ENCODE measurements at regions not wholly inside any gene's neighbourhood (a gene's known extent, or its start where the extent isn't known, plus 50 kb on each side); places are given as distances from the start of the nearest gene placed in this dataset.

- TF ChIP-seq CTCF (IDR thresholded peaks at IDR 0.05; ENCODE audit: unreplicated experiment) = no peak
- H3K4me3 Mint-ChIP-seq (ENCODE audit: unreplicated experiment) = no peak overlapping the region
- DNase-seq (ENCODE audit: low spot score) = no peak
- no peaks in the 10 kb centered on the region for H3K9me3 Mint-ChIP-seq (ENCODE audit: unreplicated experiment)
- H3K27ac Mint-ChIP-seq (ENCODE audit: unreplicated experiment) = no peak overlapping the region
- H3K4me1 Mint-ChIP-seq (ENCODE audit: unreplicated experiment) = peaks cover 4% of the 10 kb centered on the region
- peaks cover 1% of the 10 kb centered on the region for H3K27me3 Mint-ChIP-seq (ENCODE audit: unreplicated experiment)
- no peaks in the 10 kb centered on the region for H3K36me3 Mint-ChIP-seq (ENCODE audit: low read depth, unreplicated experiment)
These were observed 75.3 kb upstream of the COX10 start for GRCh38 chr17:13994050-13994449.

DNA sequence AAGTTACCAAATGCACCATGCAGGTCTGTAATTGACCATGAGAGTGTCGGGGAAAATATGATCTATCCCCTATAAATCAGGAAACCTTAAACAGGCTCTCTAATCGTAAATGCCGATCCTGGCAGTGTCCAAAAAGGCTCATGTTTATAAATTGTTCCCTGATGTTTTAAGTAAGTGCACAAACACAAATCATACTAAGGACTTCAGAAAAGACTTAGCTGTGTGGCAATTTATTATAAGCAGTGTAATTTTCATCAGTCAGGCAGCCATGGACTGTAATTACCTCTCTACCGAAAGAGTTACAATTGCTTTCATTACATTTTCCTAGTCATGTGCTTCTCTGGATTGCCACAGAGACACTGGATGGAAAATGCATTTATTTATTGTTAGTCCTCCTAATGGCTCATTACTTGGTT is 73.4 kb upstream of the COX10 start:
- H3K9me3 Mint-ChIP-seq (ENCODE audit: unreplicated experiment) = no peaks in the 10 kb centered on the region
- no peak for DNase-seq (ENCODE audit: low spot score)
- H3K36me3 Mint-ChIP-seq (ENCODE audit: low read depth, unreplicated experiment) = peaks cover 4% of the 10 kb centered on the region
- no peak overlapping the region for H3K27ac Mint-ChIP-seq (ENCODE audit: unreplicated experiment)
- TF ChIP-seq CTCF (IDR thresholded peaks at IDR 0.05; ENCODE audit: unreplicated experiment) = no peak
- no peak overlapping the region for H3K4me3 Mint-ChIP-seq (ENCODE audit: unreplicated experiment)
- peaks cover 4% of the 10 kb centered on the region for H3K4me1 Mint-ChIP-seq (ENCODE audit: unreplicated experiment)
- peaks cover 3% of the 10 kb centered on the region for H3K27me3 Mint-ChIP-seq (ENCODE audit: unreplicated experiment)

- Mint-ChIP-seq H3K9me3 (ENCODE audit: unreplicated experiment) (no peaks in the 10 kb centered on the region), H3K27me3 (ENCODE audit: unreplicated experiment) (peaks cover 3% of the 10 kb centered on the region), H3K27ac (ENCODE audit: unreplicated experiment) (no peak overlapping the region), H3K4me3 (ENCODE audit: unreplicated experiment) (no peak overlapping the region), H3K4me1 (ENCODE audit: unreplicated experiment) (peaks cover 4% of the 10 kb centered on the region), H3K36me3 (ENCODE audit: low read depth, unreplicated experiment) (peaks cover 7% of the 10 kb centered on the region)
- DNase-seq (ENCODE audit: low spot score) = no peak
- no peak for TF ChIP-seq CTCF (IDR thresholded peaks at IDR 0.05; ENCODE audit: unreplicated experiment)
These were observed 73.0 kb upstream of the COX10 start for GRCh38 chr17:13996276-13996675.

DNA sequence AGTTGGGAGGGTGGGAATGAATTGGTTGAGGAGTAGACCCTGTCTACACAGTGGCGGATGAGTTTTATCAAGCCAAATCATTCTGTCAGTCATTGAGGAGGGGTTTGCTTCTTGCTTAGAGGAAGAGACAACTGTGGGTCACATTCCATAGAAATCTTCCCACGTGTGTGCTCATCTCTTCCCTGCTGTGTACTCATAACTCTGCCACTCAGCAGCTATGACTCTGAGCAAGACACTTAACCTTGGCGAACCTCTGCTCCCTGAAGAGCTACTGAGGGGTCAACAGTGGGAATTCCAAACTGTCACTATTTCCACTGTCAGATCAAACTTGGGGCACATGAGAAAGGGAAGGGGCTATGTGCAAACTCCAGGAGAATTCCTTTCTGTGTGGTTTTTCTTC is 72.6 kb upstream of the COX10 start:
- Mint-ChIP-seq H3K9me3 (ENCODE audit: unreplicated experiment) (no peaks in the 10 kb centered on the region), H3K27ac (ENCODE audit: unreplicated experiment) (no peak overlapping the region), H3K27me3 (ENCODE audit: unreplicated experiment) (peaks cover 3% of the 10 kb centered on the region), H3K4me1 (ENCODE audit: unreplicated experiment) (peaks cover 4% of the 10 kb centered on the region), H3K4me3 (ENCODE audit: unreplicated experiment) (no peak overlapping the region), H3K36me3 (ENCODE audit: low read depth, unreplicated experiment) (peaks cover 7% of the 10 kb centered on the region)
- no peak for TF ChIP-seq CTCF (IDR thresholded peaks at IDR 0.05; ENCODE audit: unreplicated experiment)
- DNase-seq (ENCODE audit: low spot score) = no peak

GRCh38 chr17:14004927-14005620 is 64.2 kb upstream of the COX10 start:
- H3K27ac Mint-ChIP-seq (ENCODE audit: unreplicated experiment) = no peak overlapping the region
- H3K4me1 Mint-ChIP-seq (ENCODE audit: unreplicated experiment) = no peaks in the 10 kb centered on the region
- no peak for DNase-seq (ENCODE audit: low spot score)
- peaks cover 6% of the 10 kb centered on the region for H3K36me3 Mint-ChIP-seq (ENCODE audit: low read depth, unreplicated experiment)
- H3K4me3 Mint-ChIP-seq (ENCODE audit: unreplicated experiment) = no peak overlapping the region
- TF ChIP-seq CTCF (IDR thresholded peaks at IDR 0.05; ENCODE audit: unreplicated experiment) = no peak
- H3K27me3 Mint-ChIP-seq (ENCODE audit: unreplicated experiment) = peaks cover 1% of the 10 kb centered on the region
- no peaks in the 10 kb centered on the region for H3K9me3 Mint-ChIP-seq (ENCODE audit: unreplicated experiment)
